ENCODE measurements at regions not wholly inside any gene's neighbourhood (a gene's known extent, or its start where the extent isn't known, plus 50 kb on each side); places are given as distances from the start of the nearest gene placed in this dataset.

DNA sequence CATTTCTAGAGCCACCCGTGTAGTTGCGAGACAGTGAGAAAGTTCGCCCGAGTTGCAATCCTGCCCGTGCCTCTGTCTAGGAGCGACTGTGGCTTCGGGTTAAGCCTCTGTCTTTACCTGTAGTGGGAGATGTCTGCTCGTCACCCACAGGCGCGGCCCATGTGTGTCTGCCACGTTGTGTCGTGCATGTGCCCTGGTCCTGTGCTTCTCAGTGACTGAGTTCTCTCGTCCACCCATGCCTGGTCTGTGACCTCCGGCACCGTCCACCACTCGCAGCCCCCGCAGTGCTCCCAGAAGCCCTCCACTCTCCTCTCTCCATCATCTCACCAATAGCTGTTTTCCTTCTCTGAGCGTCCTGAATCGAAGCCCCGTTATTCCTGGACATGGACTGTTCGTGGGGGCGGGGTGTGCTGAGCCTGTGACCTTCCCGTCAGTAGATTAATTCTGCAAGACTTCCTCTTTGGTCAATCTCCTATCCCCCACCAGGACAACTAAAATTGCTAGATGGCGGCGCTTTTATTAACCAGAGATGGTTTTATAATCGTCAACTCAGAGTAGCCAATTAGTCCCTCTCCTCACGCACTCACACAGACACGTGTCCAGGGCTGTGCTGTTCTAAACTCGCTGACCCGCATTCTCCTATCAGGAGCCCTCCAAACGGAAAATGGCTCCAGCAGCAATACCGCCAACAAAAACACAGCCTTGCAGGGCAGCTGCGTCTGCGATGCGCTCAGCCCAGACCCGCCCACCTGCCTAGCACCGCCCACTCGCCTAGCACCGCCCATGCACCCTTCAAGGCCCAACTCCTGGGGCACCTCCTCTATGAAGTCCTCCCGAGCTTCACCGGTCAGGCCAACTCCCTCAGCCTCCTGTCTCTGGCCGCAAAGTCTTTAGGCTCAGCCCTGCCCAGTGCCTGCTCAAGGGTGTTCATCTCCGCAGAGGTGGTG, 119.4 kb downstream of the TWIST2 start:
- H3K4ac ChIP-seq (ENCODE audit: low read depth, low read length) = no peak overlapping the region
- no peak overlapping the region for H3K23ac ChIP-seq (ENCODE audit: low read length)
- H3K4me3 ChIP-seq (ENCODE audit: low read length) = no peak overlapping the region
- H2BK120ac ChIP-seq (ENCODE audit: low read depth, low read length) = no peak overlapping the region
- H3K36me3 ChIP-seq (ENCODE audit: control insufficient read depth, insufficient read depth, low read length) = no peaks in the 10 kb centered on the region
- DNase-seq = no peak
- no peak overlapping the region for H3K4me2 ChIP-seq (ENCODE audit: low read length)
- no CpG with 5 or more reads among the region's 43 CpGs for WGBS (ENCODE audit: extremely low coverage, insufficient coverage, low lambda C conversion rate)
- H3K79me2 ChIP-seq (ENCODE audit: control insufficient read depth, insufficient read depth, low read length) = no peaks in the 10 kb centered on the region
- H3K18ac ChIP-seq (ENCODE audit: low read length) = no peak overlapping the region
- no peak overlapping the region for H3K9ac ChIP-seq (ENCODE audit: low read length)
- H3K27ac ChIP-seq (ENCODE audit: low read depth, low read length) = no peak overlapping the region
- H2BK15ac ChIP-seq (replicated peaks; ENCODE audit: low read depth) = no peak overlapping the region
- no peaks in the 10 kb centered on the region for H3K79me1 ChIP-seq (ENCODE audit: low read length)
- H2BK5ac ChIP-seq (ENCODE audit: low read length) = no peak overlapping the region
- H3K27me3 ChIP-seq (ENCODE audit: insufficient read depth, low read length, poor library complexity) = no peaks in the 10 kb centered on the region
- H4K8ac ChIP-seq (ENCODE audit: low read depth, low read length) = no peak overlapping the region
- no peak overlapping the region for H3K56ac ChIP-seq (ENCODE audit: low read length)
- no peaks in the 10 kb centered on the region for H3K4me1 ChIP-seq (ENCODE audit: control insufficient read depth, low read depth, low read length)
- H2AK5ac ChIP-seq (ENCODE audit: low read length) = no peak overlapping the region
- H4K5ac ChIP-seq (ENCODE audit: low read length) = no peak overlapping the region

- Histone ChIP-seq H3K23ac (ENCODE audit: low read length) (no peak overlapping the region), H3K4me1 (ENCODE audit: control insufficient read depth, low read depth, low read length) (no peaks in the 10 kb centered on the region), H3K79me2 (ENCODE audit: control insufficient read depth, insufficient read depth, low read length) (no peaks in the 10 kb centered on the region), H4K8ac (ENCODE audit: low read depth, low read length) (no peak overlapping the region), H3K79me1 (ENCODE audit: low read length) (no peaks in the 10 kb centered on the region), H3K36me3 (ENCODE audit: control insufficient read depth, insufficient read depth, low read length) (no peaks in the 10 kb centered on the region), H2BK15ac (replicated peaks; ENCODE audit: low read depth) (no peak overlapping the region), H4K5ac (ENCODE audit: low read length) (no peak overlapping the region), H3K18ac (ENCODE audit: low read length) (no peak overlapping the region), H3K9ac (ENCODE audit: low read length) (no peak overlapping the region), H2BK120ac (ENCODE audit: low read depth, low read length) (no peak overlapping the region), H3K27me3 (ENCODE audit: insufficient read depth, low read length, poor library complexity) (no peaks in the 10 kb centered on the region), H2AK5ac (ENCODE audit: low read length) (no peak overlapping the region), H3K27ac (ENCODE audit: low read depth, low read length) (no peak overlapping the region), H2BK5ac (ENCODE audit: low read length) (no peak overlapping the region), H3K4me3 (ENCODE audit: low read length) (no peak overlapping the region), H3K56ac (ENCODE audit: low read length) (no peak overlapping the region), H3K4me2 (ENCODE audit: low read length) (no peak overlapping the region), H3K4ac (ENCODE audit: low read depth, low read length) (no peak overlapping the region)
- DNase-seq = no peak
- no CpG with 5 or more reads among the region's 8 CpGs for WGBS (ENCODE audit: extremely low coverage, insufficient coverage, low lambda C conversion rate)
Observed at GRCh38 chr2:238967978-238968360, 120.1 kb downstream of the TWIST2 start.

- no peak overlapping the region for H3K56ac ChIP-seq (ENCODE audit: low read length)
- no peak overlapping the region for H3K18ac ChIP-seq (ENCODE audit: low read length)
- H3K27ac ChIP-seq (ENCODE audit: low read depth, low read length) = no peak overlapping the region
- no peak overlapping the region for H3K23ac ChIP-seq (ENCODE audit: low read length)
- H3K4me2 ChIP-seq (ENCODE audit: low read length) = no peak overlapping the region
- no peak overlapping the region for H3K9ac ChIP-seq (ENCODE audit: low read length)
- H2BK5ac ChIP-seq (ENCODE audit: low read length) = no peak overlapping the region
- H3K4me1 ChIP-seq (ENCODE audit: control insufficient read depth, low read depth, low read length) = no peaks in the 10 kb centered on the region
- no peaks in the 10 kb centered on the region for H3K27me3 ChIP-seq (ENCODE audit: insufficient read depth, low read length, poor library complexity)
- H3K79me1 ChIP-seq (ENCODE audit: low read length) = no peaks in the 10 kb centered on the region
- no peak for DNase-seq
- H2AK5ac ChIP-seq (ENCODE audit: low read length) = no peak overlapping the region
- WGBS (ENCODE audit: extremely low coverage, insufficient coverage, low lambda C conversion rate) = no CpG with 5 or more reads among the region's 18 CpGs
- no peak overlapping the region for H2BK15ac ChIP-seq (replicated peaks; ENCODE audit: low read depth)
- no peaks in the 10 kb centered on the region for H3K36me3 ChIP-seq (ENCODE audit: control insufficient read depth, insufficient read depth, low read length)
- no peak overlapping the region for H4K5ac ChIP-seq (ENCODE audit: low read length)
- H4K8ac ChIP-seq (ENCODE audit: low read depth, low read length) = no peak overlapping the region
- no peak overlapping the region for H3K4ac ChIP-seq (ENCODE audit: low read depth, low read length)
- H3K4me3 ChIP-seq (ENCODE audit: low read length) = no peak overlapping the region
- no peak overlapping the region for H2BK120ac ChIP-seq (ENCODE audit: low read depth, low read length)
- no peaks in the 10 kb centered on the region for H3K79me2 ChIP-seq (ENCODE audit: control insufficient read depth, insufficient read depth, low read length)
Observed at GRCh38 chr2:238968616-238969384, 120.9 kb downstream of the TWIST2 start.

DNA sequence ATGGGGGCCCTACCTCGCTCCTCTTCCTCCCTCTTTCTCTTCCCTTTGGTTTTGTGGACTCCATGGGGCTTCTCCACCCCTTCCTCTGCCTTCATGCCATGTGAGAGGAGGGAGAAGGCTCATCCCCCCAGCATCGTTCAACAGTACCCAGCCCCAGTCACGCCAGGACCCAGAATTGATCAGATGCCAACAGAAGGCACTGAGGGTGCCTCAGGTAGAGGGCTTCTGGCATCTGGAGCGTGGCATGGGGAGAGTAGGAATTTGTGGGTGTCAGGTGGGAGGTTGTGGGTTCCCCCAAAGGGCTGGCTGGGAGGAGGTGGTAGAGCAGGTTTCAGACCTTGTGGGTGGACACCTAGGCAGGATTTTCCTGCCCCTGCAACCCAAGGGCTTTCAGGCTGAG, 122.0 kb downstream of the TWIST2 start:
- H3K4me1 ChIP-seq (ENCODE audit: control insufficient read depth, low read depth, low read length) = no peaks in the 10 kb centered on the region
- no peak overlapping the region for H3K56ac ChIP-seq (ENCODE audit: low read length)
- H3K18ac ChIP-seq (ENCODE audit: low read length) = no peak overlapping the region
- H3K4me3 ChIP-seq (ENCODE audit: low read length) = no peak overlapping the region
- DNase-seq = no peak
- H3K4ac ChIP-seq (ENCODE audit: low read depth, low read length) = no peak overlapping the region
- H3K9ac ChIP-seq (ENCODE audit: low read length) = no peak overlapping the region
- no CpG with 5 or more reads among the region's 4 CpGs for WGBS (ENCODE audit: extremely low coverage, insufficient coverage, low lambda C conversion rate)
- no peak overlapping the region for H3K4me2 ChIP-seq (ENCODE audit: low read length)
- H4K8ac ChIP-seq (ENCODE audit: low read depth, low read length) = no peak overlapping the region
- no peaks in the 10 kb centered on the region for H3K36me3 ChIP-seq (ENCODE audit: control insufficient read depth, insufficient read depth, low read length)
- H2BK5ac ChIP-seq (ENCODE audit: low read length) = no peak overlapping the region
- H3K79me1 ChIP-seq (ENCODE audit: low read length) = no peaks in the 10 kb centered on the region
- no peak overlapping the region for H2BK120ac ChIP-seq (ENCODE audit: low read depth, low read length)
- H4K5ac ChIP-seq (ENCODE audit: low read length) = no peak overlapping the region
- no peak overlapping the region for H2AK5ac ChIP-seq (ENCODE audit: low read length)
- no peak overlapping the region for H3K27ac ChIP-seq (ENCODE audit: low read depth, low read length)
- H2BK15ac ChIP-seq (replicated peaks; ENCODE audit: low read depth) = no peak overlapping the region
- no peaks in the 10 kb centered on the region for H3K79me2 ChIP-seq (ENCODE audit: control insufficient read depth, insufficient read depth, low read length)
- no peaks in the 10 kb centered on the region for H3K27me3 ChIP-seq (ENCODE audit: insufficient read depth, low read length, poor library complexity)
- H3K23ac ChIP-seq (ENCODE audit: low read length) = no peak overlapping the region

- Histone ChIP-seq H3K27me3 (ENCODE audit: insufficient read depth, low read length, poor library complexity) (no peaks in the 10 kb centered on the region), H3K56ac (ENCODE audit: low read length) (no peak overlapping the region), H3K36me3 (ENCODE audit: control insufficient read depth, insufficient read depth, low read length) (no peaks in the 10 kb centered on the region), H3K4me1 (ENCODE audit: control insufficient read depth, low read depth, low read length) (no peaks in the 10 kb centered on the region), H3K4me3 (ENCODE audit: low read length) (no peak overlapping the region), H2BK120ac (ENCODE audit: low read depth, low read length) (no peak overlapping the region), H2BK15ac (replicated peaks; ENCODE audit: low read depth) (no peak overlapping the region), H2BK5ac (ENCODE audit: low read length) (no peak overlapping the region), H4K5ac (ENCODE audit: low read length) (no peak overlapping the region), H4K8ac (ENCODE audit: low read depth, low read length) (no peak overlapping the region), H3K4me2 (ENCODE audit: low read length) (no peak overlapping the region), H3K18ac (ENCODE audit: low read length) (no peak overlapping the region), H3K79me1 (ENCODE audit: low read length) (no peaks in the 10 kb centered on the region), H3K79me2 (ENCODE audit: control insufficient read depth, insufficient read depth, low read length) (no peaks in the 10 kb centered on the region), H3K27ac (ENCODE audit: low read depth, low read length) (no peak overlapping the region), H3K9ac (ENCODE audit: low read length) (no peak overlapping the region), H3K4ac (ENCODE audit: low read depth, low read length) (no peak overlapping the region), H3K23ac (ENCODE audit: low read length) (no peak overlapping the region), H2AK5ac (ENCODE audit: low read length) (no peak overlapping the region)
- peak; percentile 76 for DNase-seq
- no CpG with 5 or more reads among the region's 9 CpGs for WGBS (ENCODE audit: extremely low coverage, insufficient coverage, low lambda C conversion rate)
Observed at GRCh38 chr2:238970553-238971081, 122.7 kb downstream of the TWIST2 start.
